ENCODE measurements at regions not wholly inside any gene's neighbourhood (a gene's known extent, or its start where the extent isn't known, plus 50 kb on each side); places are given as distances from the start of the nearest gene placed in this dataset.

GRCh38 chr10:3714531-3714930 lies 70.5 kb downstream of the KLF6 start:
- Histone ChIP-seq H3K27ac (no peak overlapping the region), H3K9me3 (peaks cover 0 to 14% (median 0%) of the 10 kb centered on the region in 4 donors), H3K4me1 (no peaks in the 10 kb centered on the region), H3K27me3 (no peaks in the 10 kb centered on the region), H3K4me3 (no peak overlapping the region), H3K36me3 (no peaks in the 10 kb centered on the region)
- TF ChIP-seq EP300 (IDR thresholded peaks at IDR 0.05) (no peak), CTCF (IDR thresholded peaks at IDR 0.05) (no peak), POLR2A (IDR thresholded peaks at IDR 0.05) (no peak)
- no peak for DNase-seq (ENCODE audit: low spot score in 2 of 2)
- 68 to 77% methylated on average over 6 of the region's 6 CpGs for WGBS, 2 donors

- WGBS, 2 donors = 96 to 97% methylated on average over 1 of the region's 1 CpG
- DNase-seq (ENCODE audit: low spot score in 2 of 2) = no peak
- no peak for TF ChIP-seq CTCF (IDR thresholded peaks at IDR 0.05)
- no peak for TF ChIP-seq POLR2A (IDR thresholded peaks at IDR 0.05)
- TF ChIP-seq EP300 (IDR thresholded peaks at IDR 0.05) = no peak
- Histone ChIP-seq H3K9me3 (peaks cover 0 to 14% (median 0%) of the 10 kb centered on the region in 4 donors), H3K27me3 (no peaks in the 10 kb centered on the region), H3K36me3 (no peaks in the 10 kb centered on the region), H3K27ac (no peak overlapping the region), H3K4me1 (no peaks in the 10 kb centered on the region), H3K4me3 (no peak overlapping the region)
These were observed 72.3 kb downstream of the KLF6 start for GRCh38 chr10:3712707-3713106.

GRCh38 chr10:3711918-3712317 lies 73.1 kb downstream of the KLF6 start:
- H3K4me3 ChIP-seq = no peak overlapping the region
- H3K36me3 ChIP-seq = no peaks in the 10 kb centered on the region
- DNase-seq (ENCODE audit: low spot score in 2 of 2) = no peak
- TF ChIP-seq EP300 (IDR thresholded peaks at IDR 0.05) (no peak), POLR2A (IDR thresholded peaks at IDR 0.05) (no peak), CTCF (IDR thresholded peaks at IDR 0.05) (no peak)
- H3K27ac ChIP-seq = no peak overlapping the region
- no peaks in the 10 kb centered on the region for H3K27me3 ChIP-seq
- H3K9me3 ChIP-seq = peaks cover 0 to 14% (median 0%) of the 10 kb centered on the region in 4 donors
- no peaks in the 10 kb centered on the region for H3K4me1 ChIP-seq

- TF ChIP-seq CTCF (IDR thresholded peaks at IDR 0.05) = no peak
- no peak for TF ChIP-seq POLR2A (IDR thresholded peaks at IDR 0.05)
- no peak for TF ChIP-seq EP300 (IDR thresholded peaks at IDR 0.05)
- peaks cover 0 to 14% (median 0%) of the 10 kb centered on the region in 4 donors for H3K9me3 ChIP-seq
- H3K36me3 ChIP-seq = no peaks in the 10 kb centered on the region
- H3K27ac ChIP-seq = no peak overlapping the region
- H3K4me1 ChIP-seq = no peaks in the 10 kb centered on the region
- no peak overlapping the region for H3K4me3 ChIP-seq
- no peaks in the 10 kb centered on the region for H3K27me3 ChIP-seq
- 72 to 84% methylated on average over 3 of the region's 3 CpGs for WGBS, 2 donors
- DNase-seq (ENCODE audit: low spot score in 2 of 2) = no peak
These were observed 74.2 kb downstream of the KLF6 start for GRCh38 chr10:3710764-3711163.

- WGBS, 2 donors = 84 to 87% methylated on average over 4 of the region's 4 CpGs
- Histone ChIP-seq H3K27ac (no peak overlapping the region), H3K36me3 (no peaks in the 10 kb centered on the region), H3K27me3 (no peaks in the 10 kb centered on the region), H3K9me3 (peaks cover 0 to 14% (median 0%) of the 10 kb centered on the region in 4 donors), H3K4me1 (no peaks in the 10 kb centered on the region), H3K4me3 (no peak overlapping the region)
- DNase-seq (ENCODE audit: low spot score in 2 of 2) = no peak
- TF ChIP-seq CTCF (IDR thresholded peaks at IDR 0.05) (no peak), POLR2A (IDR thresholded peaks at IDR 0.05) (no peak), EP300 (IDR thresholded peaks at IDR 0.05) (no peak)
These were observed 75.5 kb downstream of the KLF6 start for GRCh38 chr10:3709456-3710060.
